BJ (cell line): ENCODE measurements at regions not wholly inside any gene's neighbourhood (a gene's known extent, or its start where the extent isn't known, plus 50 kb on each side); places are given as distances from the start of the nearest gene placed in this dataset.
"Not testable (repeated sequence)": the region's sequence is repeated elsewhere in the genome, so short reads cannot be mapped to it uniquely, and the experiment has no call there.

ENCODE experiments used
- CTCF ChIA-PET: fragments of 350-600 bp; formaldehyde crosslinking; extraction: SDS; loops from one replicate; lab custom pipeline; 2021; ENCODE audit warnings: antibody characterized with exemption, inconsistent platforms; lab: Yijun Ruan, JAX
- POLR2A ChIA-PET: fragments of 300-600 bp; sonication (Branson Sonifier 250); formaldehyde crosslinking; extraction: SDS; loops from one replicate; lab custom pipeline; 2021; ENCODE audit warnings: antibody characterized with exemption; lab: Charles Lee
- DNase-seq: peaks from one replicate; pipeline ENCODE4 v3.0.0-alpha.2; 2011; ENCODE audit warnings: low read depth
- H3K27me3 ChIP-seq: 2 replicates; pipeline ENCODE4 v1.6.0; 2011; ENCODE audit warnings: low read length; ENCODE audit not compliant: control insufficient read depth, insufficient read depth
- H3K36me3 ChIP-seq: 2 replicates; pipeline ENCODE4 v1.5.1; 2011; ENCODE audit warnings: low read length; ENCODE audit not compliant: control insufficient read depth, insufficient read depth
- H3K4me3 ChIP-seq: 2 replicates; pipeline ENCODE4 v1.5.1; 2011; ENCODE audit warnings: low read depth, mild to moderate bottlenecking, control low read depth, low read length
- TF ChIP-seq, protein P1 (sequence below): IDR thresholded peaks from 2 replicates; pipeline ENCODE4 v1.5.1; 2011; ENCODE audit warnings: low read depth, mild to moderate bottlenecking, control low read depth, inconsistent platforms, low read length, moderate library complexity; ENCODE audit not compliant: insufficient read depth

DNA sequence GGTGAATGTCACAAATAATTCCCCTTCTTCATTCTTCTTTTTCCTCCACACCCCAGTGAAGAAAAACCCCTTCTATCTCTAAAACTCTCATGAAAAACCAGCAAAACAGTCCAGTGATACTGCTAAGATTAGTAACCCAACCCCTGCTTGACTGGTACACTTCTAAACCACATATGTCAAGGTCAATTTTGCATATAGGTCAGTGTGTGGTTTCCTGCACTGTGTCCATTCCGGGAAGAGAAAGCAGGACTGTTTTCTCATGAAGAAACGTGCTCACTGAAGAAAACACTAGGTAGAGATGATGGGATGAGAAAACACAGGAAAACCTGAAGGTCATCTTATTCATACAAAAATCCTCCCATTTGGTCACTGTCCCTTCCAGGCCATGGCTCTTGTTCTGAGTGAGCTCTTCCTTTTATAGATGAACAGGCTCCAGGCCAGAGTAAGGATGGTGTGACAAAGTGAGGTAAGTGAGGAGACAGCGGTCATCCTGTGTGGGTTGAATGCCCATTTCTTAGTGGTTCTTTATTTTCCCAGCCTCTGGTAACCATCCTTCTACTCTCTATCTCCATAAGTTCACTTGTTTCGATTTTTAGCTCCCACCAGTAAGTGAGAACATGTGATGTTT lies 122.7 kb downstream of the FASLG start:
- POLR2A ChIA-PET, result interaction anchor here (0.6 kb wide), 1 partner anchor 16 kb away, joined by 3 read pairs; no protein-coding TSS in a partner anchor
- CTCF ChIA-PET, result no interaction called here
- TF ChIP-seq, protein P1, sequence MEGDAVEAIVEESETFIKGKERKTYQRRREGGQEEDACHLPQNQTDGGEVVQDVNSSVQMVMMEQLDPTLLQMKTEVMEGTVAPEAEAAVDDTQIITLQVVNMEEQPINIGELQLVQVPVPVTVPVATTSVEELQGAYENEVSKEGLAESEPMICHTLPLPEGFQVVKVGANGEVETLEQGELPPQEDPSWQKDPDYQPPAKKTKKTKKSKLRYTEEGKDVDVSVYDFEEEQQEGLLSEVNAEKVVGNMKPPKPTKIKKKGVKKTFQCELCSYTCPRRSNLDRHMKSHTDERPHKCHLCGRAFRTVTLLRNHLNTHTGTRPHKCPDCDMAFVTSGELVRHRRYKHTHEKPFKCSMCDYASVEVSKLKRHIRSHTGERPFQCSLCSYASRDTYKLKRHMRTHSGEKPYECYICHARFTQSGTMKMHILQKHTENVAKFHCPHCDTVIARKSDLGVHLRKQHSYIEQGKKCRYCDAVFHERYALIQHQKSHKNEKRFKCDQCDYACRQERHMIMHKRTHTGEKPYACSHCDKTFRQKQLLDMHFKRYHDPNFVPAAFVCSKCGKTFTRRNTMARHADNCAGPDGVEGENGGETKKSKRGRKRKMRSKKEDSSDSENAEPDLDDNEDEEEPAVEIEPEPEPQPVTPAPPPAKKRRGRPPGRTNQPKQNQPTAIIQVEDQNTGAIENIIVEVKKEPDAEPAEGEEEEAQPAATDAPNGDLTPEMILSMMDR, result no peak
- no peak overlapping the region for H3K4me3 ChIP-seq
- no peaks in the 10 kb centered on the region for H3K27me3 ChIP-seq
- DNase-seq, result no peak
- no peaks in the 10 kb centered on the region for H3K36me3 ChIP-seq

DNA sequence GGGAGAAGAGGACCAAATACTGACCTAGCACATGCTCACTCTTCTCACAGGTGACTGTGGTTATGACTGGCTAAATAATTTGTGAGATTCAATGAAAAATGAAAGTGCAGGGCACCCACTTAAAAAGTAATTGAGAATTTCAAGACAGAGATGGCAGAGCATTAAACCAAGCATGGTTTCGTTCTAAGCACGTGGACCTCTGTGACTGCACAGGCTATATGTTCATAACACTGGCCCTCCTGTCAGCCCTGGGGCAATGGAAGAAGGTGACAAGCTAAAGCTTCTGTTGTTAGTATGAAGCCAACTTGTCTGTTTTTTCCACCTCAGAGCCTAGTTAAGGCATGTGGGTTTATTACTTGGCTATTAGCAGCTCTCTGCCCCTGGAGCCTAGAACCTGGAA lies 130.9 kb downstream of the FASLG start:
- TF ChIP-seq, protein P1, result no peak
- ChIA-PET POLR2A (no interaction called here), CTCF (interaction anchor here (1.2 kb wide), 1 partner anchor 11 kb away, joined by 3 read pairs; no protein-coding TSS in a partner anchor)
- H3K4me3 ChIP-seq, result no peak overlapping the region
- H3K27me3 ChIP-seq, result peaks cover 1% of the 10 kb centered on the region; the same call in 1 of the 2 replicates
- DNase-seq, result no peak
- H3K36me3 ChIP-seq, result no peaks in the 10 kb centered on the region

DNA sequence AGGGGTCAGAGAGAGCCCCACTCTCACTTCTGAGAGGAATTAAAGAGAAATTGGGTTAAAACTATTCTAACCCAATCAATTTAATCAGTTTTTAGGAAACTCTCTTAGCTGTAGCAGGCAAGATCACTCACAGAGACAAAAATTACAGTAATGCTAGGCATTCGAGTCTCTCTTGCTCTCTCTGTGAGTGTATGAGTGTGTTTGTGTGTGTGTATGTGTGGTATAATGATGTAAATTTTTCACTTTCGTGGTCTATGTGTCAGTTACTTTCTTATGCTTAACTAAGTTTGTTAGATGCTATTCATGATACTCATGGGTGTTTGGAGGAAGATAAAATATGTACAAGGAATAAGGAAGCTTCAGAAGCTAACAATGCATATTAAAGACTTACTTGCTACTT lies 131.3 kb downstream of the FASLG start:
- TF ChIP-seq, protein P1, result no peak
- H3K4me3 ChIP-seq, result no peak overlapping the region
- DNase-seq, result no peak
- H3K36me3 ChIP-seq, result no peaks in the 10 kb centered on the region
- peaks cover 1% of the 10 kb centered on the region; the same call in 1 of the 2 replicates for H3K27me3 ChIP-seq
- POLR2A ChIA-PET, result no interaction called here
- CTCF ChIA-PET, result interaction anchor here (1.2 kb wide), 1 partner anchor 11 kb away, joined by 3 read pairs; no protein-coding TSS in a partner anchor

DNA sequence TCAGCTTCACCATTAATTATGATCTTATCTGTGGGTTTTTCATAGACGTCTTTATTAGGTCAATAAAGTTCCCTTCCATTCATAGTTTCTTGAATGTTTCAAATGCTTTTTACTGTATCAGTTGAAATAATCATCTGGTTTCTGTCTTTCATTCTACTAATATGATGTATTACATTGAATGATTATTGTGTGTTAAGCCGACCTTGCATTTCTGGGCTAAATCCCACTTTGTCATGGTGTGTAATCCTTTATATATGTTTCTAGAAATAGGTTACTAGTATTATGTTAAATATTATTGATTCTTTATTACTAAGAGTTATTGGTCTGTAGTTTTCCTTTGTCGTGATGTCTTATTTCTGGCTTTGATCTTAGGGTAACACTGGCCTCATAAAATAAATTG lies 134.9 kb downstream of the FASLG start:
- POLR2A ChIA-PET, result interaction anchor here (0.6 kb wide), 1 partner anchor 119 kb away, joined by 3 read pairs; no protein-coding TSS in a partner anchor
- no peak overlapping the region for H3K4me3 ChIP-seq
- no peak for DNase-seq
- peaks cover under 1% of the 10 kb centered on the region; the same call in 1 of the 2 replicates for H3K27me3 ChIP-seq
- TF ChIP-seq, protein P1, result no peak
- no peaks in the 10 kb centered on the region for H3K36me3 ChIP-seq
- CTCF ChIA-PET, result interaction anchor here (0.7 kb wide), 1 partner anchor 35 kb away, joined by 3 read pairs; no protein-coding TSS in a partner anchor

DNA sequence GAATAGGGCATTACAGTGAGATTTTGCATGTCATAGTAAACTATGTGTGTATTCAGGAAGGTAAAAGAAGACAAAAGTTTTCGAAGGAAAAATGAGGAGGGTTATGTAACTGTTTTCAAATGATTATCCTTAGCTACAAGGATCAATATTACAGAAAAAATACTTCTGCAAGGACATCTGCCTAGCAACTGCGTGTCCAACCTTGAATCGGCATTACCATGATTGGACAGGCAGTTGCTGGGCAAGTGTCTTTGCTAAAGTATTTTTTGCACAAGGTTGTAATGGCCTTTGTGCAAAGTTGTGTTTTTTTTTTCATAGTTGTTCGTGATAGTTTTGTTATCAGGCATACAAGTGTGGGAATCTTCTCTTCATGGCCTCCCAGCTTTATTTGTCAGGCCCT lies 136.8 kb downstream of the FASLG start:
- CTCF ChIA-PET, result no interaction called here
- POLR2A ChIA-PET, result no interaction called here
- Histone ChIP-seq H3K27me3 (no peaks in the 10 kb centered on the region), H3K4me3 (no peak overlapping the region), H3K36me3 (no peaks in the 10 kb centered on the region)
- TF ChIP-seq, protein P1, result no peak
- no peak for DNase-seq

DNA sequence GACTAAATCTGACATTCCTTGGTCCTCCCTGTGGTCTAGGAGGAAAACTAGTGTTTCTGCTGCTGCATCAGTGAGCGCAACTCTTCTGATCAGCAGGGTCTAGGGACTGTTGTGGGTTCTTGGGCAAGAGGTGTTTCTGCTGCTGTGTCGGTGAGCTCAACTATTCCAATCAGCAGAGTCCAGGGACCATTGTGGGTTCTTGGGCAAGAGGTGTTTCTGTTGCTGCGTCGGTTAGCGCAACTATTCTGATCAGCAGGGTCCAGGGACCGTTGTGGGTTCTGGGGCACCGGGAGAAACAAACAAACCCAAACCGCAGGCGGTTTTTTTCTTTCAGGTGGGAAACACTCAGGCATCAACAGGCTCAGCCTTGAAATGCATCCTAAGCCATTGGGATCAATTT lies 140.9 kb downstream of the FASLG start:
- CTCF ChIA-PET, result interaction anchor here (1.3 kb wide), 1 partner anchor 55 kb away, joined by 3 read pairs; no protein-coding TSS in a partner anchor
- H3K4me3 ChIP-seq, DNase-seq, H3K27me3 ChIP-seq, POLR2A ChIA-PET, H3K36me3 ChIP-seq: not testable (repeated sequence)
